ENCODE measurements at regions not wholly inside any gene's neighbourhood (a gene's known extent, or its start where the extent isn't known, plus 50 kb on each side); places are given as distances from the start of the nearest gene placed in this dataset.

- Histone ChIP-seq H2AFZ (ENCODE audit: low read depth, low read length, poor library complexity, severe bottlenecking) (no peak overlapping the region), H3K9ac (ENCODE audit: low read length) (no peak overlapping the region), H3K36me3 (ENCODE audit: control insufficient read depth in 1 of 2, insufficient read depth in 2 of 2, low read length in 2 of 2) (no peaks in the 10 kb centered on the region), H3K9me3 (ENCODE audit: control insufficient read depth in 1 of 2, insufficient read depth in 1 of 2, low read depth in 1 of 2, low read length in 2 of 2) (no peaks in the 10 kb centered on the region), H3K27ac (ENCODE audit: low read depth, low read length) (no peak overlapping the region), H3K4me3 (replicated peaks in 1 of 2; ENCODE audit: low read depth in 1 of 2, low read length in 2 of 2) (no peak overlapping the region), H3K27me3 (ENCODE audit: insufficient read depth, low read length) (peaks cover 52% of the 10 kb centered on the region), H4K20me1 (ENCODE audit: insufficient read depth) (no peaks in the 10 kb centered on the region), H3K9me2 (ENCODE audit: insufficient read depth) (no peaks in the 10 kb centered on the region), H3K4me1 (ENCODE audit: control insufficient read depth in 1 of 2, insufficient read depth in 2 of 2, low read length in 2 of 2) (no peaks in the 10 kb centered on the region), H3K4me2 (ENCODE audit: low read length) (no peak overlapping the region), H3K79me2 (ENCODE audit: insufficient read depth, low read length) (no peaks in the 10 kb centered on the region)
- TF ChIP-seq ATF3 (IDR thresholded peaks at IDR 0.05) (no peak), JUND (IDR thresholded peaks at IDR 0.05) (no peak), TCF7L2 (IDR thresholded peaks at IDR 0.05; ENCODE audit: borderline replicate concordance, extremely low read depth, insufficient read depth, insufficient read length) (no peak), POLR2A (IDR thresholded peaks at IDR 0.05; ENCODE audit: borderline replicate concordance, extremely low read depth, insufficient read depth, insufficient read length) (no peak), EZH2 (IDR thresholded peaks at IDR 0.05) (no peak), SIN3A (IDR thresholded peaks at IDR 0.05; ENCODE audit: low read depth) (no peak), EGR1 (IDR thresholded peaks at IDR 0.05; ENCODE audit: low read depth) (no peak), MAX (IDR thresholded peaks at IDR 0.05) (no peak), SP1 (IDR thresholded peaks at IDR 0.05; ENCODE audit: low read depth) (no peak), POLR2AphosphoS5 (IDR thresholded peaks at IDR 0.05; ENCODE audit: low read depth, low read length) (no peak), FOSL1 (IDR thresholded peaks at IDR 0.05; ENCODE audit: low read depth) (no peak), CEBPB (IDR thresholded peaks at IDR 0.05; ENCODE audit: low read depth) (no peak), EZH2phosphoT487 (IDR thresholded peaks at IDR 0.05; ENCODE audit: borderline replicate concordance) (no peak), CTCF (IDR thresholded peaks at IDR 0.05 in 2 of 3, conservative IDR thresholded peaks at IDR 0.05 in 1 of 3; ENCODE audit: borderline replicate concordance in 1 of 3, insufficient read depth in 1 of 3, low read depth in 2 of 3, low read length in 2 of 3) (no peak), RAD21 (IDR thresholded peaks at IDR 0.05; ENCODE audit: low read depth) (no peak), ZFX (IDR thresholded peaks at IDR 0.05) (no peak)
- ATAC-seq (no peak), DNase-seq (ENCODE audit: low read depth, low spot score) (no peak)
- BruUV-seq (replicated peaks), result no TSS peak
- CTCF ChIA-PET, result no interaction called here
- intact Hi-C loops (cut with micrococcal nuclease), result no loop called here
- POLR2A ChIA-PET, result no interaction called here
- RAD21 ChIA-PET (ENCODE audit: low non-redundant PET in 1 of 2, low total read pairs in 2 of 2, uncharacterized antibody in 2 of 2, unreplicated experiment in 2 of 2), result no interaction called here
Observed at GRCh38 chr11:134611537-134611936, 199.5 kb upstream of the B3GAT1 start.

Data from HCT116 (cell line).